ENCODE measurements at regions not wholly inside any gene's neighbourhood (a gene's known extent, or its start where the extent isn't known, plus 50 kb on each side); places are given as distances from the start of the nearest gene placed in this dataset.
A peak's percentile ranks its signal among the peaks of the same experiment; 100 is the strongest.

DNA sequence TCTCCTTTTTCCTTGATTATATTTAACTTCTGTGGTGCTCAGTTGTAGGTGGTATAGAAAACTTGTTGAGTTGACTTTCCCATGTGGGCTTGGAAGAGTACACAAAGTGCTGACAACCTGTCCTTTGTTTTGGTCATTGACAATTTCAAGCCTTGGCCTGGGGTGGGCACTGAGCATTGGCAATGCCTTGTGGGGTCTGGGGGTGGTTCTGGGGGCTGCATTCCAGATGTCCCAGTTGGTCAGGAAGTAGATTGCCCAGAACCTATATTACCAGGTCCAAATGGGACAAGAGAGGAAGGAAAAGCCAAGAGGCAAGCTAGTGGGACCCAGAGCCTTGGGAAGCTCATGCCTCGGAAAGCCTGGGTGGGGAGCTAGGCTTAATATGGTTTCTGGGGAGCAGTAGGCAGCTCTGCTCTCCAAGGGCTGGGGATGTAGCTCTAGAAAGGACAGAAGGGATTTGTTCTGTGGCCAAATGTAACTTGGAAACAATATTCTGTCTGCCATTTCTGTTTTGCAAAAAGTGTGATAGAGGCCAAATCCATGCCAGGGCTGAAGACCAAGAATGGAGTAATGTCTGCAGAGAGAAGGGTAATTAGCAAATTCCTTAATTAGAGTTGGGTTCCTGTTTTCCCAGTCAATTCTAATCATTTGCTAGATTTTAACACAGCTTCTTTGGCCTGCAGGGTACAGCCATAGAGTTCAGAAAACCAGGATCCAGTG lies 87.4 kb downstream of the SLC4A3 start:
- TF ChIP-seq, protein P1, sequence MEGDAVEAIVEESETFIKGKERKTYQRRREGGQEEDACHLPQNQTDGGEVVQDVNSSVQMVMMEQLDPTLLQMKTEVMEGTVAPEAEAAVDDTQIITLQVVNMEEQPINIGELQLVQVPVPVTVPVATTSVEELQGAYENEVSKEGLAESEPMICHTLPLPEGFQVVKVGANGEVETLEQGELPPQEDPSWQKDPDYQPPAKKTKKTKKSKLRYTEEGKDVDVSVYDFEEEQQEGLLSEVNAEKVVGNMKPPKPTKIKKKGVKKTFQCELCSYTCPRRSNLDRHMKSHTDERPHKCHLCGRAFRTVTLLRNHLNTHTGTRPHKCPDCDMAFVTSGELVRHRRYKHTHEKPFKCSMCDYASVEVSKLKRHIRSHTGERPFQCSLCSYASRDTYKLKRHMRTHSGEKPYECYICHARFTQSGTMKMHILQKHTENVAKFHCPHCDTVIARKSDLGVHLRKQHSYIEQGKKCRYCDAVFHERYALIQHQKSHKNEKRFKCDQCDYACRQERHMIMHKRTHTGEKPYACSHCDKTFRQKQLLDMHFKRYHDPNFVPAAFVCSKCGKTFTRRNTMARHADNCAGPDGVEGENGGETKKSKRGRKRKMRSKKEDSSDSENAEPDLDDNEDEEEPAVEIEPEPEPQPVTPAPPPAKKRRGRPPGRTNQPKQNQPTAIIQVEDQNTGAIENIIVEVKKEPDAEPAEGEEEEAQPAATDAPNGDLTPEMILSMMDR (IDR thresholded peaks at IDR 0.05), result no peak
- DNase-seq (ENCODE audit: low spot score), result no peak
- ATAC-seq (ENCODE audit: low FRiP score), result no peak

DNA sequence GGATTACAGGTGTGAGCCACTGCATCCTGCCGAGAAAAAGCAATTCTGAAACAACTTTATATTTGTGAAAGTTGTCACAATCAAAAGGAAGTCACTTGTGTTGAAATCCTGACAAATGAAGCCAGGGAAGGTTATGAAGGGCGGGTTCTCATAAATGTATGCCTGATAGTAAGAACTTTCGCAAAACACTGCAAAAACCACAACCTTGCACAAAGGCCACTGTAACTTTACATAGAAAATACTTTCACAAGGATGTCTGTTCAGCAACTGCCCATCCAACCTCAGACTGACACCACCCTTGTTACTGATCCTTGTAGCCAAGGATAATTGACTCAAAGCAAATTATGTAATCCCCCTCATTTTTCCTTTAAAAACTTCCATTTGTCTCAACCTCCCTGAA lies 90.6 kb downstream of the SLC4A3 start:
- DNase-seq (ENCODE audit: low spot score), result no peak
- ATAC-seq (ENCODE audit: low FRiP score), result no peak
- TF ChIP-seq, protein P1 (IDR thresholded peaks at IDR 0.05), result no peak

DNA sequence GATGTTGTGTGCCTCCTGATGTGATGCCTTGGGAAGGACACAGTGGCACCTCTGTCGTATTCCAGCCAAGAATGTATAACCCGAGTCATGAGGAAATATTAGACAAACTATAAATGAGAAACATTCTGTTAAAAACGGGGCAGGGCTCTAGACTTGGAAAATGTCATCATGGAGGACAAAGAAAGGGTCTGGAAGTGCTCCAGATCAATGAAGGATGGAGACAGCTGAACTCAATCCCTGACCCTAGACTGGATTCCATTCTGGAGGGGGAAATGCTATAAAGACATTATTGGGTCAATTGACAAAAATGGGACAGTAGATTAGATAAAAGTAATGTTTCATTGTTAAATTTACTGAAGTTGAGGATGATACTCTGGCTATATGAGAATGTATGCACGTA lies 92.1 kb downstream of the SLC4A3 start:
- no peak for ATAC-seq (ENCODE audit: low FRiP score)

DNA sequence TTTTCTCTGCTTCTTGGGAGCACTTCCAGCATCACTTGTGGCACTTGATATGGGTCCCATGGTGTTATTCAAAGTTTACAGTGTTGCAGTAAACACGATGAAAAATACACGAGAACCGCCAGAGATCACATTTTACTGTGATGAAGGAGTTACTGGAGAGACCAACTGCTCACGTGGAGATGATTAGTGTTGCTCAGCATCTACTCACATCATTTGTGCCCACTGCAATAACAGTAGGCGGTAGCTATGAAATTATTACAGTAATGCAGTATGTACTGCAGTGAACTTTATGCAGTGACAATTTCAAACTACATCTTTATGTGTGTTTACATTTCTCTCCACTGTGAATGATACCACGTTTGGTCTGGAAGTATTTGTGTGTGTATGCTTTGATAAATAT lies 93.5 kb downstream of the SLC4A3 start:
- TF ChIP-seq, protein P1 (IDR thresholded peaks at IDR 0.05), result no peak
- ATAC-seq (ENCODE audit: low FRiP score), result no peak
- DNase-seq (ENCODE audit: low spot score), result no peak

More for the DNA sequence above, 92.1 kb downstream of the SLC4A3 start:
- TF ChIP-seq, protein P1 (IDR thresholded peaks at IDR 0.05), result no peak
- no peak for DNase-seq (ENCODE audit: low spot score)

DNA sequence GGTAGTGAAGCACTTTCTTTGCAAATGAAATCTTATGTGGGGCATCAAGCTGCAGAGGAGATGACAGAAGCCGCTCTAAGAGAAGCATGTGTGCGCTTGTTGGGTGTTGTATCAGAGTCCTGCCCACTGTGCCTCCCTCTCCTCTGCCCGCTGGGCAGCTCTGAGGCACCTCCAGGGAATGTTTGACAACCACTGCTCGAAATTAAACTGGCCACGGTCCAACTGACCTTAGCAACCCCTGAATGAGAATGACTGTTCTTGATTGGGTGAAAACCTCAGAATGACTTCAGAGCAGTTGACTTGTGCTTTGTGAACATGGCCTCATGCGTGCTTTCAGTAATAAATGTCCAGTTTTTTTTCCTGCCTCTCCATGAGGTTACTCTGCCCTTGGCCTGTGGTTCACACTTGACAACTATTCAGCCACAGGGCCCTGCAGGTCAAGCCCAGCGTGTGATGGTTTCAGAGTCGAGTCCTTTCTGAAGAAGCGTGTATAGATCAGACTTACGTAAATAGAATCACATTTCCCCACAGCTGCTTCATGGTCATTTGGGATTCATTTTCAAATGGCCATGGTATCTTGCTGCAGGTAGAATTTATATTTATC lies 94.9 kb downstream of the SLC4A3 start:
- TF ChIP-seq, protein P1 (IDR thresholded peaks at IDR 0.05), result no peak
- no peak for DNase-seq (ENCODE audit: low spot score)
- no peak for ATAC-seq (ENCODE audit: low FRiP score)

DNA sequence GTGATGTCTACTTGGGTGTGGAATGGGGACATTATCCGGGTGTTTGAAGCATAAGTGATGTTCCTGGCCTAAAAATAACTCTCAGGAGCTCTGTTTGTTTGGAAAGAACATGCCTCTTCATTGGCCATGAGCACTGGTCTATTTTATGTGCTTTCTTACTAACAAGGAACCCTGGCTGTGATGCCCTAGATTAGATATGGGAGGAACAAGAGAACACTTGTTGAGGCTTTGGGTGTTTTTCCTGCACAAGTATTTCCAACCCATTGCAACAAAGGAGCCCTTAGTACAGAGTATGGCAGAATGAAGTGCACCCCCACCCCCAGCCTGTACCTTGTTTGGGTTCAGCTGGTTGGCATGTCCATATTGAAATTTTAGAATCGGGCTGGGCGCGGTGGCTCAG lies 95.9 kb downstream of the SLC4A3 start:
- TF ChIP-seq, protein P1 (IDR thresholded peaks at IDR 0.05), result no peak
- DNase-seq (ENCODE audit: low spot score) (no peak), ATAC-seq (ENCODE audit: low FRiP score) (no peak)

DNA sequence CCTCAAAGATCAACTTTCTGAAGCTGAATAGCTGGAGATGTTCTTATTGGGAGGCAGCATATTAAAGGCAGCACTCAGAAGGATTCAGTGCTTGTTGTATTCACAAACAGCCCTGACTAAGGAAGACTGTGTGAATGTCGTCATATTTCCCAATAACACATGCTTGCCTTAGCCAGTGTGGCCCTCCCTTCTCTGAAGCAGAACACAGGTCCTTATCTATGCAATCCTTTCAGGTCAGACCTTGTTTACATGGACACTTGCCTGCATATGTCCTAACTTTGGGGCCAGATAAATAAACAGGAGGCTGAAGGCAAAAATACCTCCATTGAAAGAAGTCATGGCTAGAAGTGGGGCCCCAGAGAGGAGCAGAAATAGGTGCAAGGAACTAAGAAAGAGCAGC lies 97.2 kb downstream of the SLC4A3 start:
- ATAC-seq (ENCODE audit: low FRiP score) (peak; percentile 62), DNase-seq (ENCODE audit: low spot score) (no peak)
- TF ChIP-seq, protein P1 (IDR thresholded peaks at IDR 0.05), result no peak

Measured in omental fat pad (tissue), 3 donors.